DOHH2 (cell line): ENCODE measurements at regions not wholly inside any gene's neighbourhood (a gene's known extent, or its start where the extent isn't known, plus 50 kb on each side); places are given as distances from the start of the nearest gene placed in this dataset.

Experiments used
- EZH2phosphoT487 ChIP-seq: fragments of 200-600 bp; sonication (generic); IDR thresholded peaks from 2 replicates; pipeline ENCODE4 v1.6.1; 2017; ENCODE audit warnings: borderline replicate concordance, mild to moderate bottlenecking, antibody characterized with exemption, low read length, moderate library complexity, mixed read lengths
- TF ChIP-seq, protein P1 (sequence below): fragments of 200-600 bp; sonication (generic); IDR thresholded peaks from one replicate; pipeline ENCODE4 v1.5.1; 2014; ENCODE audit warnings: antibody characterized with exemption, mild to moderate bottlenecking, low read depth, low read length; ENCODE audit not compliant: poor library complexity, severe bottlenecking

GRCh38 chr3:73216310-73216709 is 154.9 kb downstream of the EBLN2 start:
- TF ChIP-seq, protein P1, sequence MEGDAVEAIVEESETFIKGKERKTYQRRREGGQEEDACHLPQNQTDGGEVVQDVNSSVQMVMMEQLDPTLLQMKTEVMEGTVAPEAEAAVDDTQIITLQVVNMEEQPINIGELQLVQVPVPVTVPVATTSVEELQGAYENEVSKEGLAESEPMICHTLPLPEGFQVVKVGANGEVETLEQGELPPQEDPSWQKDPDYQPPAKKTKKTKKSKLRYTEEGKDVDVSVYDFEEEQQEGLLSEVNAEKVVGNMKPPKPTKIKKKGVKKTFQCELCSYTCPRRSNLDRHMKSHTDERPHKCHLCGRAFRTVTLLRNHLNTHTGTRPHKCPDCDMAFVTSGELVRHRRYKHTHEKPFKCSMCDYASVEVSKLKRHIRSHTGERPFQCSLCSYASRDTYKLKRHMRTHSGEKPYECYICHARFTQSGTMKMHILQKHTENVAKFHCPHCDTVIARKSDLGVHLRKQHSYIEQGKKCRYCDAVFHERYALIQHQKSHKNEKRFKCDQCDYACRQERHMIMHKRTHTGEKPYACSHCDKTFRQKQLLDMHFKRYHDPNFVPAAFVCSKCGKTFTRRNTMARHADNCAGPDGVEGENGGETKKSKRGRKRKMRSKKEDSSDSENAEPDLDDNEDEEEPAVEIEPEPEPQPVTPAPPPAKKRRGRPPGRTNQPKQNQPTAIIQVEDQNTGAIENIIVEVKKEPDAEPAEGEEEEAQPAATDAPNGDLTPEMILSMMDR, result no peak
- TF ChIP-seq EZH2phosphoT487, result no peak
